GM12878 (cell line): ENCODE measurements at regions not wholly inside any gene's neighbourhood (a gene's known extent, or its start where the extent isn't known, plus 50 kb on each side); places are given as distances from the start of the nearest gene placed in this dataset.

ENCODE experiments used
- ATAC-seq: fragments of 200-7000 bp; cut with Tn5 transposase; 3 replicates; pipeline ENCODE4 v1.9.1; 2020; ENCODE audit warnings: mild to moderate bottlenecking, moderate library complexity
- BruUV-seq: library from RNA; stranded (reverse); fragments of 400-500 nt; replicated peaks from 2 replicates; lab custom pipeline; 2021; lab: Mats Ljungman, UMichigan
- CTCF ChIA-PET: fragments of 300-600 bp; sonication (Branson Sonifier 250); formaldehyde crosslinking; extraction: SDS; loops from one replicate; lab custom pipeline; 2021; ENCODE audit warnings: inconsistent platforms; lab: Yijun Ruan, JAX
- POLR2A ChIA-PET: fragments of 350-600 bp; formaldehyde crosslinking; extraction: SDS; loops from one replicate; lab custom pipeline; 2021; ENCODE audit warnings: inconsistent platforms; lab: Charles Lee
- RAD21 ChIA-PET: fragments of 300-600 bp; sonication (Branson Sonifier 250); formaldehyde crosslinking; loops from one replicate; lab custom pipeline; 2023; ENCODE audit warnings: antibody characterized with exemption; ENCODE audit not compliant: unreplicated experiment; lab: Charles Lee
- SMC1A ChIA-PET: fragments of 300-600 bp; sonication (Branson Sonifier 250); formaldehyde crosslinking; loops from one replicate; lab custom pipeline; 2023; ENCODE audit not compliant: unreplicated experiment, uncharacterized antibody; lab: Charles Lee
- DNase-seq: peaks from one replicate; pipeline ENCODE4 v3.0.0-alpha.2; 2011; ENCODE audit warnings: low read depth, low spot score
- FAIRE-seq: peaks from 3 replicates; lab custom pipeline; 2011; peaks lifted over from hg19 to GRCh38; lab: Jason Lieb, UNC
- H2AFZ ChIP-seq: 2 replicates; pipeline ENCODE4 v1.6.0; 2011; ENCODE audit warnings: low read depth, low read length, control low read depth; ENCODE audit not compliant: control insufficient read depth
- H3K27ac ChIP-seq: 2 replicates; pipeline ENCODE4 v1.5.1; 2011; ENCODE audit warnings: control low read depth; ENCODE audit not compliant: control insufficient read depth, insufficient read depth
- H3K27me3 ChIP-seq, 2 experiments: replicated peaks in 1 of 2; 2 replicates each; pipeline versions ENCODE4 v1.6.0 to v1.6.1; 2011; ENCODE audit warnings: low read length in 1 of 2; ENCODE audit not compliant: control insufficient read depth in 2 of 2, insufficient read depth in 2 of 2
- H3K36me3 ChIP-seq, 2 experiments: 2 replicates each; pipeline ENCODE4 v1.5.1; 2011; ENCODE audit warnings: low read length in 1 of 2; ENCODE audit not compliant: control insufficient read depth in 2 of 2, insufficient read depth in 2 of 2
- H3K4me1 ChIP-seq: 2 replicates; pipeline ENCODE4 v1.6.1; 2011; ENCODE audit warnings: mild to moderate bottlenecking, low read length, moderate library complexity, mixed read lengths; ENCODE audit not compliant: control insufficient read depth, insufficient read depth
- H3K4me2 ChIP-seq: 2 replicates; pipeline ENCODE4 v1.6.0; 2011; ENCODE audit warnings: control low read depth; ENCODE audit not compliant: control insufficient read depth, insufficient read depth
- H3K4me3 ChIP-seq: fragments of 200-600 bp; sonication (generic); 2 replicates; pipeline ENCODE4 v1.5.1; 2016
- H3K79me2 ChIP-seq: 2 replicates; pipeline ENCODE4 v1.6.0; 2011; ENCODE audit warnings: low read length; ENCODE audit not compliant: control insufficient read depth, insufficient read depth
- H3K9ac ChIP-seq: 2 replicates; pipeline ENCODE4 v1.8.0; 2011; ENCODE audit warnings: low read length, control low read depth, mixed read lengths; ENCODE audit not compliant: control insufficient read depth, insufficient read depth
- H3K9me3 ChIP-seq: replicated peaks from 3 replicates; pipeline ENCODE4 v1.5.1; 2011; ENCODE audit warnings: mild to moderate bottlenecking, low read length; ENCODE audit not compliant: control insufficient read depth, insufficient read depth
- H4K20me1 ChIP-seq: 2 replicates; pipeline ENCODE4 v1.6.0; 2011; ENCODE audit not compliant: control insufficient read depth, insufficient read depth
- BCL3 ChIP-seq: IDR thresholded peaks from 2 replicates; pipeline ENCODE4 v1.6.1; 2011; ENCODE audit warnings: borderline replicate concordance, low read depth, mild to moderate bottlenecking, moderate library complexity, low read length; ENCODE audit not compliant: insufficient read depth, poor library complexity, severe bottlenecking
- CHD2 ChIP-seq: IDR thresholded peaks from 2 replicates; pipeline ENCODE4 v1.6.1; 2011; ENCODE audit warnings: low read depth, low read length, improper control_type of control experiment, borderline replicate concordance
- NFYB ChIP-seq: IDR thresholded peaks from 2 replicates; pipeline ENCODE4 v1.6.1; 2011; ENCODE audit warnings: low read depth, mild to moderate bottlenecking, low read length, improper control_type of control experiment, moderate library complexity; ENCODE audit not compliant: insufficient read depth
- SKIL ChIP-seq: fragments of 450-650 bp; IDR thresholded peaks from 2 replicates; pipeline ENCODE4 v1.6.1; 2017; ENCODE audit warnings: mild to moderate bottlenecking, low read depth, inconsistent platforms; ENCODE audit not compliant: poor library complexity, severe bottlenecking
- ZNF24 ChIP-seq: fragments of 450-650 bp; IDR thresholded peaks from 2 replicates; pipeline ENCODE4 v1.6.1; 2017; ENCODE audit warnings: antibody characterized with exemption, mild to moderate bottlenecking
- WGBS: methylation state at CpG from one replicate; pipeline ENCODE4 v1.1.6; 2016; ENCODE audit warnings: low lambda C conversion rate; ENCODE audit not compliant: insufficient replicate concordance, insufficient coverage; ENCODE audit errors: missing lambda C conversion rate; 5-methylcytosine and 5-hydroxymethylcytosine counted together
- in situ Hi-C: fragments of 300-500 bp; cut with MboI; formaldehyde crosslinking; loops from 9 replicates; pipeline ENCODE4 v1.14.3; 2018; ENCODE audit warnings: mixed read lengths
- intact Hi-C: fragments of 100-400 bp; cut with micrococcal nuclease; formaldehyde crosslinking; loops from one replicate; pipeline ENCODE4 v1.14.2; 2022; ENCODE audit not compliant: unreplicated experiment

GRCh38 chr11:116535994-116536393 lies 236.8 kb downstream of the BUD13 start (continued):
- no peak for TF ChIP-seq BCL3

GRCh38 chr11:116535120-116535519 lies 237.7 kb downstream of the BUD13 start:
- SMC1A ChIA-PET = no interaction called here

More at GRCh38 chr11:116535120-116535519, 237.7 kb downstream of the BUD13 start:
- no peaks in the 10 kb centered on the region for H3K9me3 ChIP-seq
- H2AFZ ChIP-seq = no peak overlapping the region
- intact Hi-C loops (no loop called here), in situ Hi-C loops (no loop called here)
- H3K27me3 ChIP-seq = peaks cover 12 to 20% of the 10 kb centered on the region in 2 experiments
- FAIRE-seq = no peak
- ChIA-PET RAD21 (no interaction called here), CTCF (no interaction called here), POLR2A (no interaction called here)
- no TSS peak for BruUV-seq
- no peak for TF ChIP-seq SKIL
- TF ChIP-seq NFYB = no peak
- no peak for TF ChIP-seq ZNF24
- no peak for TF ChIP-seq CHD2
- no peak overlapping the region for H3K27ac ChIP-seq
- H3K4me2 ChIP-seq = no peak overlapping the region
- no peak for DNase-seq
- no peaks in the 10 kb centered on the region for H3K4me1 ChIP-seq
- no peak overlapping the region for H3K4me3 ChIP-seq
- no peak overlapping the region for H3K9ac ChIP-seq
- no peaks in the 10 kb centered on the region for H3K36me3 ChIP-seq
- H3K79me2 ChIP-seq = no peaks in the 10 kb centered on the region
- no peaks in the 10 kb centered on the region for H4K20me1 ChIP-seq
- 33% methylated on average over 9 of the region's 9 CpGs for WGBS
- no peak for ATAC-seq
